ENCODE measurements at regions not wholly inside any gene's neighbourhood (a gene's known extent, or its start where the extent isn't known, plus 50 kb on each side); places are given as distances from the start of the nearest gene placed in this dataset.

- no peak overlapping the region for H2AFZ ChIP-seq (ENCODE audit: insufficient read depth, low read depth, low read length, poor library complexity, severe bottlenecking)
- POLR2A ChIA-PET, result no interaction called here
- no peaks in the 10 kb centered on the region for H3K27me3 ChIP-seq (replicated peaks in 1 of 4; ENCODE audit: control extremely low read depth in 1 of 4, control insufficient read depth in 3 of 4, insufficient read depth in 4 of 4, low read length in 3 of 4)
- no peaks in the 10 kb centered on the region for H3K79me2 ChIP-seq (ENCODE audit: control insufficient read depth, insufficient read depth, low read length)
- CTCF ChIA-PET, result no interaction called here
- no peak overlapping the region for H3K27ac ChIP-seq (ENCODE audit: low read length in 2 of 2)
- no peaks in the 10 kb centered on the region for H3K9me3 Mint-ChIP-seq (ENCODE audit: insufficient read depth)
- no peak for ATAC-seq (ENCODE audit: low read depth)
- H4K20me1 ChIP-seq (ENCODE audit: control insufficient read depth, insufficient read depth, low read length, poor library complexity, severe bottlenecking), result no peaks in the 10 kb centered on the region
- no peak overlapping the region for H3K4me3 ChIP-seq (ENCODE audit: control extremely low read depth in 1 of 5, extremely low read depth in 1 of 5, insufficient read depth in 1 of 5, low read depth in 2 of 5, low read length in 4 of 5)
- H3K4me2 ChIP-seq (replicated peaks; ENCODE audit: low read depth, low read length, poor library complexity, severe bottlenecking), result no peak overlapping the region
- DNase-seq, result no peak
- no peak overlapping the region for H3K4me3 Mint-ChIP-seq
- no peak overlapping the region for H3K27ac Mint-ChIP-seq
- TF ChIP-seq CTCF (IDR thresholded peaks at IDR 0.05) (no peak), EZH2 (IDR thresholded peaks at IDR 0.05; ENCODE audit: borderline replicate concordance, insufficient read depth, low read depth, low read length, poor library complexity, severe bottlenecking) (no peak)
- WGBS (ENCODE audit: insufficient coverage), result 100% methylated on average over 1 of the region's 1 CpG
- H3K4me1 ChIP-seq (ENCODE audit: control insufficient read depth in 2 of 2, insufficient read depth in 2 of 2, low read length in 2 of 2), result no peaks in the 10 kb centered on the region
- H3K27me3 Mint-ChIP-seq, result no peaks in the 10 kb centered on the region
- no peaks in the 10 kb centered on the region for H3K36me3 ChIP-seq (replicated peaks in 1 of 2; ENCODE audit: control extremely low read depth in 1 of 2, control insufficient read depth in 1 of 2, extremely low read depth in 1 of 2, insufficient read depth in 2 of 2, low read length in 1 of 2)
- no peaks in the 10 kb centered on the region for H3K9me3 ChIP-seq (ENCODE audit: control extremely low read depth in 1 of 3, control insufficient read depth in 2 of 3, insufficient read depth in 1 of 3, low read length in 2 of 3)
- H3K4me1 Mint-ChIP-seq, result no peaks in the 10 kb centered on the region
- intact Hi-C loops (cut with micrococcal nuclease), result no loop called here
- no peak overlapping the region for H3K9ac ChIP-seq (ENCODE audit: low read length)
These were observed 473.4 kb downstream of the BTBD3 start for GRCh38 chr20:12391099-12391498.

- Mint-ChIP-seq H3K4me1 (no peaks in the 10 kb centered on the region), H3K9me3 (ENCODE audit: insufficient read depth) (no peaks in the 10 kb centered on the region), H3K4me3 (no peak overlapping the region), H3K27me3 (no peaks in the 10 kb centered on the region), H3K27ac (no peak overlapping the region)
- intact Hi-C loops (cut with micrococcal nuclease), result no loop called here
- TF ChIP-seq CTCF (IDR thresholded peaks at IDR 0.05), result no peak
- no peak overlapping the region for H2AFZ ChIP-seq (ENCODE audit: insufficient read depth, low read depth, low read length, poor library complexity, severe bottlenecking)
- ChIA-PET POLR2A (no interaction called here), CTCF (no interaction called here)
- no peak overlapping the region for H3K4me3 ChIP-seq (ENCODE audit: control extremely low read depth in 1 of 5, extremely low read depth in 1 of 5, insufficient read depth in 1 of 5, low read depth in 2 of 5, low read length in 4 of 5)
- H3K27ac ChIP-seq (ENCODE audit: low read length in 2 of 2), result no peak overlapping the region
- H3K9ac ChIP-seq (ENCODE audit: low read length), result no peak overlapping the region
- H3K36me3 ChIP-seq (replicated peaks in 1 of 2; ENCODE audit: control extremely low read depth in 1 of 2, control insufficient read depth in 1 of 2, extremely low read depth in 1 of 2, insufficient read depth in 2 of 2, low read length in 1 of 2), result no peaks in the 10 kb centered on the region
- no peaks in the 10 kb centered on the region for H3K27me3 ChIP-seq (replicated peaks in 1 of 4; ENCODE audit: control extremely low read depth in 1 of 4, control insufficient read depth in 3 of 4, insufficient read depth in 4 of 4, low read length in 3 of 4)
- no peaks in the 10 kb centered on the region for H3K79me2 ChIP-seq (ENCODE audit: control insufficient read depth, insufficient read depth, low read length)
- H3K9me3 ChIP-seq (ENCODE audit: control extremely low read depth in 1 of 3, control insufficient read depth in 2 of 3, insufficient read depth in 1 of 3, low read length in 2 of 3), result peaks cover 0 to 2% (median 0%) of the 10 kb centered on the region in 3 donors
- H4K20me1 ChIP-seq (ENCODE audit: control insufficient read depth, insufficient read depth, low read length, poor library complexity, severe bottlenecking), result no peaks in the 10 kb centered on the region
- ATAC-seq (ENCODE audit: low read depth) (no peak), DNase-seq (no peak)
- H3K4me1 ChIP-seq (ENCODE audit: control insufficient read depth in 2 of 2, insufficient read depth in 2 of 2, low read length in 2 of 2), result no peaks in the 10 kb centered on the region
- WGBS (ENCODE audit: insufficient coverage), result 100% methylated on average over 1 of the region's 4 CpGs
- H3K4me2 ChIP-seq (replicated peaks; ENCODE audit: low read depth, low read length, poor library complexity, severe bottlenecking), result no peak overlapping the region
These were observed 477.1 kb downstream of the BTBD3 start for GRCh38 chr20:12394786-12395185.

All from B cell (primary cell).